Fibroblast of lung (primary cell): ENCODE measurements at regions not wholly inside any gene's neighbourhood (a gene's known extent, or its start where the extent isn't known, plus 50 kb on each side); places are given as distances from the start of the nearest gene placed in this dataset.
A peak's percentile ranks its signal among the peaks of the same experiment; 100 is the strongest.

Experiments
- CTCF ChIP-seq, 2 donors: IDR thresholded peaks in 1 of 2; conservative IDR thresholded peaks in 1 of 2; 1 replicate in 1 of 2; 2 replicates in 1 of 2; pipeline ENCODE4 v1.5.1; 2011 to 2012; ENCODE audit warnings: low read length in 2 of 2, control low read depth in 1 of 2, inconsistent platforms in 1 of 2, low read depth in 1 of 2, mild to moderate bottlenecking in 1 of 2
- EZH2 ChIP-seq: IDR thresholded peaks from 2 replicates; pipeline ENCODE4 v1.5.1; 2012; ENCODE audit warnings: low read length, control low read depth, mild to moderate bottlenecking; ENCODE audit errors: missing control alignments

GRCh38 chr5:159531554-159532105, 201.3 kb upstream of the IL12B start:
- peak in 1 of 2 donors; percentile 35 for TF ChIP-seq CTCF (conservative IDR thresholded peaks at IDR 0.05 in 1 of 2, IDR thresholded peaks at IDR 0.05 in 1 of 2; ENCODE audit: low read depth in 1 of 2, low read length in 2 of 2)
- no peak for TF ChIP-seq EZH2
